HepG2 (cell line): ENCODE measurements at regions not wholly inside any gene's neighbourhood (a gene's known extent, or its start where the extent isn't known, plus 50 kb on each side); places are given as distances from the start of the nearest gene placed in this dataset.

Experiments
- ATAC-seq: fragments of 200-7000 bp; cut with Tn5 transposase; 3 replicates; pipeline ENCODE4 v1.9.1; 2020; ENCODE audit warnings: mild to moderate bottlenecking, moderate library complexity
- BruUV-seq: library from RNA; stranded (reverse); fragments of 400-500 nt; replicated peaks from 2 replicates; lab custom pipeline; 2021; lab: Mats Ljungman, UMichigan
- CTCF ChIA-PET: fragments of 300-600 bp; formaldehyde crosslinking; extraction: SDS; loops from one replicate; lab custom pipeline; 2021; ENCODE audit warnings: low total read pairs, inconsistent platforms, low intra/inter-chr PET ratio; lab: Yijun Ruan, JAX
- POLR2A ChIA-PET: fragments of 350-600 bp; sonication (Branson Sonifier 250); formaldehyde crosslinking; loops from one replicate; lab custom pipeline; 2020; ENCODE audit warnings: antibody characterized with exemption, inconsistent platforms; lab: Yijun Ruan, JAX
- DNase-seq: peaks from one replicate; pipeline ENCODE4 v3.0.0-alpha.2; 2015; ENCODE audit warnings: low spot score
- FAIRE-seq: peaks from 3 replicates; lab custom pipeline; 2011; peaks lifted over from hg19 to GRCh38; lab: Jason Lieb, UNC
- H2AFZ ChIP-seq: one replicate; pipeline ENCODE4 v1.6.1; 2011; ENCODE audit warnings: low read length, inconsistent platforms
- H3K27ac ChIP-seq: fragments of 300-600 bp; 3 replicates; pipeline ENCODE4 v1.8.0; 2011; ENCODE audit warnings: mixed run types, mild to moderate bottlenecking, mixed read lengths, low read length, inconsistent platforms; ENCODE audit not compliant: insufficient read depth; ENCODE audit errors: extremely low read length
- H3K27me3 ChIP-seq, 2 experiments: fragments of 200-600 bp in 1 of 2; 2 replicates in 1 of 2; 3 replicates in 1 of 2; pipeline versions ENCODE4 v1.6.0 to v1.8.0; 2011; ENCODE audit warnings: low read length in 2 of 2, mild to moderate bottlenecking in 2 of 2, moderate library complexity in 2 of 2, inconsistent platforms in 1 of 2; ENCODE audit not compliant: insufficient read depth in 2 of 2, control insufficient read depth in 1 of 2
- H3K36me3 ChIP-seq, 2 experiments: fragments of 200-600 bp in 1 of 2; replicated peaks in 1 of 2; 2 replicates in 1 of 2; 3 replicates in 1 of 2; pipeline versions ENCODE4 v1.5.1 to v1.8.0; 2011; ENCODE audit warnings: low read length in 2 of 2, inconsistent platforms in 1 of 2; ENCODE audit not compliant: insufficient read depth in 2 of 2, control insufficient read depth in 1 of 2
- H3K4me1 ChIP-seq: 2 replicates; pipeline ENCODE4 v1.5.1; 2012; ENCODE audit warnings: low read length, inconsistent platforms; ENCODE audit not compliant: insufficient read depth
- H3K4me2 ChIP-seq: 2 replicates; pipeline ENCODE4 v1.6.0; 2011; ENCODE audit warnings: low read depth, low read length, inconsistent platforms
- H3K4me3 ChIP-seq, 3 experiments: fragments of 200-600 bp in 1 of 3; sonication (generic), shearing (Covaris generic) in 1 of 3; replicated peaks in 1 of 3; 2 replicates each; pipeline ENCODE4 v1.5.1; 2011 to 2016; ENCODE audit warnings: low read length in 3 of 3, inconsistent platforms in 2 of 3, low read depth in 2 of 3, mild to moderate bottlenecking in 2 of 3, control low read depth in 1 of 3, mixed read lengths in 1 of 3; ENCODE audit not compliant: insufficient read depth in 1 of 3
- H3K79me2 ChIP-seq: one replicate; pipeline ENCODE4 v1.6.1; 2011; ENCODE audit warnings: low read length, inconsistent platforms; ENCODE audit not compliant: insufficient read depth
- H3K9ac ChIP-seq: 2 replicates; pipeline ENCODE4 v1.6.0; 2011; ENCODE audit warnings: mild to moderate bottlenecking, low read depth, low read length, inconsistent platforms; ENCODE audit not compliant: insufficient read depth
- H3K9me3 ChIP-seq: 2 replicates; pipeline ENCODE4 v1.5.1; 2012; ENCODE audit warnings: mild to moderate bottlenecking, low read length
- H4K20me1 ChIP-seq: 2 replicates; pipeline ENCODE4 v1.6.0; 2011; ENCODE audit warnings: inconsistent platforms, mild to moderate bottlenecking, low read length, moderate library complexity; ENCODE audit not compliant: insufficient read depth
- CEBPB ChIP-seq: IDR thresholded peaks from 2 replicates; pipeline ENCODE4 v1.6.1; 2011; ENCODE audit warnings: low read depth, low read length, improper control_type of control experiment, borderline replicate concordance
- CTCF ChIP-seq: sonication (generic); formaldehyde crosslinking; IDR thresholded peaks from 2 replicates; pipeline ENCODE4 v1.5.0; 2020; ENCODE audit warnings: mild to moderate bottlenecking, missing genetic modification reagents, moderate library complexity
- MAFF ChIP-seq: IDR thresholded peaks from 2 replicates; pipeline ENCODE4 v1.6.1; 2011; ENCODE audit warnings: low read depth, low read length, improper control_type of control experiment
- PRDM15 ChIP-seq: sonication (generic); formaldehyde crosslinking; IDR thresholded peaks from 2 replicates; pipeline ENCODE4 v1.4.0; 2020; ENCODE audit warnings: missing genetic modification reagents
- WGBS: methylation state at CpG from one replicate; pipeline ENCODE4 v1.1.6; 2017; ENCODE audit warnings: low lambda C conversion rate; 5-methylcytosine and 5-hydroxymethylcytosine counted together
- in situ Hi-C: cut with HindIII; loops from 2 replicates; pipeline ENCODE4 v1.10.0; 2017; ENCODE audit warnings: low pct_unique_long_range_greater_than_20kb; ENCODE audit not compliant: extremely low pct_ligation_motif_present
- intact Hi-C: fragments of 100-400 bp; cut with micrococcal nuclease; formaldehyde crosslinking; loops from one replicate; pipeline ENCODE4 v1.10.0; 2022; ENCODE audit not compliant: unreplicated experiment

GRCh38 chr12:41663598-41664265, 475.6 kb downstream of the PDZRN4 start (continued):
- peak; percentile 56 for TF ChIP-seq CTCF (CRISPR knock-in tag)
- peak; percentile 83 for TF ChIP-seq MAFF

GRCh38 chr12:41661141-41661765, 473.1 kb downstream of the PDZRN4 start:
- Histone ChIP-seq H4K20me1 (no peaks in the 10 kb centered on the region), H3K9me3 (no peaks in the 10 kb centered on the region), H3K36me3 (no peaks in the 10 kb centered on the region), H3K4me3 (no peak overlapping the region), H3K79me2 (no peaks in the 10 kb centered on the region), H3K27me3 (no peaks in the 10 kb centered on the region; a peak in 1 of 5 replicates), H3K27ac (no peak overlapping the region), H3K9ac (no peak overlapping the region), H3K4me2 (no peak overlapping the region), H2AFZ (no peak overlapping the region), H3K4me1 (no peaks in the 10 kb centered on the region)
- intact Hi-C loops (no loop called here), in situ Hi-C loops (no loop called here)
- no peak for FAIRE-seq
- no TSS peak for BruUV-seq
- TF ChIP-seq PRDM15 (CRISPR knock-in tag) (no peak), CEBPB (peak; percentile 50)
- ATAC-seq: no peak
- 11% methylated on average over 4 of the region's 4 CpGs for WGBS
- DNase-seq: no peak
- POLR2A ChIA-PET: no interaction called here
- CTCF ChIA-PET: no interaction called here
